Endothelial cell of umbilical vein (primary cell): ENCODE measurements at regions not wholly inside any gene's neighbourhood (a gene's known extent, or its start where the extent isn't known, plus 50 kb on each side); places are given as distances from the start of the nearest gene placed in this dataset.
"Not testable (repeated sequence)": the region's sequence is repeated elsewhere in the genome, so short reads cannot be mapped to it uniquely, and the experiment has no call there.

Experiments
- BruUV-seq: library from RNA; stranded (reverse); fragments of 400-500 nt; replicated peaks from 2 replicates; lab custom pipeline; 2021; lab: Mats Ljungman, UMichigan
- CTCF ChIA-PET: fragments of 300-600, 350-600 bp; sonication (Branson Sonifier 250); formaldehyde crosslinking; loops from one replicate; lab custom pipeline; 2021; ENCODE audit warnings: antibody characterized with exemption, inconsistent platforms; lab: Charles Lee
- POLR2A ChIA-PET: fragments of 300-600, 350-600 bp; sonication (Branson Sonifier 250); formaldehyde crosslinking; loops from one replicate; lab custom pipeline; 2021; ENCODE audit warnings: antibody characterized with exemption, inconsistent platforms; lab: Charles Lee
- DNase-seq: peaks from one replicate; pipeline ENCODE4 v3.0.0-alpha.2; 2011; ENCODE audit warnings: low read depth, low spot score
- FAIRE-seq: peaks from 2 replicates; lab custom pipeline; 2011; peaks lifted over from hg19 to GRCh38; lab: Jason Lieb, UNC
- H2AFZ ChIP-seq: 2 replicates; pipeline ENCODE4 v1.6.0; 2012; ENCODE audit warnings: low read depth, low read length, control low read depth, inconsistent platforms
- H3K27ac ChIP-seq: 2 replicates; pipeline ENCODE4 v1.5.1; 2011; ENCODE audit warnings: low read depth, mild to moderate bottlenecking, control low read depth, low read length, moderate library complexity; ENCODE audit not compliant: insufficient read depth
- H3K27me3 ChIP-seq, 2 experiments: 2 replicates each; pipeline versions ENCODE4 v1.6.0 to v1.6.1; 2011; ENCODE audit warnings: low read length in 2 of 2, mixed read lengths in 1 of 2; ENCODE audit not compliant: control insufficient read depth in 2 of 2, insufficient read depth in 2 of 2
- H3K36me3 ChIP-seq, 2 experiments: 2 replicates in 1 of 2; 3 replicates in 1 of 2; pipeline ENCODE4 v1.5.1; 2011; ENCODE audit warnings: low read length in 2 of 2, mild to moderate bottlenecking in 1 of 2, moderate library complexity in 1 of 2; ENCODE audit not compliant: control insufficient read depth in 2 of 2, insufficient read depth in 2 of 2; ENCODE audit errors: extremely low read depth in 1 of 2
- H3K4me1 ChIP-seq: 3 replicates; pipeline ENCODE4 v1.5.1; 2011; ENCODE audit warnings: mild to moderate bottlenecking, low read length; ENCODE audit not compliant: control insufficient read depth, insufficient read depth; ENCODE audit errors: extremely low read depth
- H3K4me2 ChIP-seq: 2 replicates; pipeline ENCODE4 v1.6.1; 2011; ENCODE audit warnings: low read length, control low read depth, mixed read lengths; ENCODE audit not compliant: insufficient read depth
- H3K4me3 ChIP-seq, 3 experiments: fragments of 200-600 bp in 1 of 3; sonication (generic), shearing (Covaris generic) in 1 of 3; replicated peaks in 1 of 3; 2 replicates each; pipeline ENCODE4 v1.5.1; 2011 to 2016; ENCODE audit warnings: control low read depth in 3 of 3, low read length in 3 of 3, mild to moderate bottlenecking in 2 of 3, inconsistent platforms in 1 of 3, low read depth in 1 of 3, moderate library complexity in 1 of 3; ENCODE audit not compliant: insufficient read depth in 1 of 3
- H3K79me2 ChIP-seq: 2 replicates; pipeline ENCODE4 v1.6.0; 2012; ENCODE audit warnings: low read length, inconsistent platforms; ENCODE audit not compliant: control insufficient read depth, insufficient read depth
- H3K9ac ChIP-seq: replicated peaks from 2 replicates; pipeline ENCODE3; 2011; ENCODE audit warnings: low read length, control low read depth; ENCODE audit not compliant: insufficient read depth; ENCODE audit errors: extremely low read depth
- H3K9me1 ChIP-seq: replicated peaks from 3 replicates; pipeline ENCODE4 v1.6.0; 2011; ENCODE audit warnings: mild to moderate bottlenecking, low read length; ENCODE audit not compliant: control insufficient read depth, insufficient read depth; ENCODE audit errors: extremely low read depth
- H3K9me3 ChIP-seq: replicated peaks from 2 replicates; pipeline ENCODE4 v1.5.1; 2012; ENCODE audit warnings: low read length, inconsistent platforms; ENCODE audit not compliant: control insufficient read depth, insufficient read depth
- H4K20me1 ChIP-seq: replicated peaks from 2 replicates; pipeline ENCODE3; 2011; ENCODE audit warnings: mild to moderate bottlenecking, low read length; ENCODE audit not compliant: control insufficient read depth, insufficient read depth; ENCODE audit errors: extremely low read depth
- dilution Hi-C: fragments of 300-500 bp; cut with MboI; formaldehyde crosslinking; loops from one replicate; pipeline ENCODE4 v1.15.0; 2019; ENCODE audit warnings: low sequenced_read_pairs; ENCODE audit not compliant: extremely low pct_ligation_motif_present
- intact Hi-C: fragments of 100-400 bp; cut with micrococcal nuclease; formaldehyde crosslinking; loops from one replicate; pipeline ENCODE4 v1.10.0; 2022

DNA sequence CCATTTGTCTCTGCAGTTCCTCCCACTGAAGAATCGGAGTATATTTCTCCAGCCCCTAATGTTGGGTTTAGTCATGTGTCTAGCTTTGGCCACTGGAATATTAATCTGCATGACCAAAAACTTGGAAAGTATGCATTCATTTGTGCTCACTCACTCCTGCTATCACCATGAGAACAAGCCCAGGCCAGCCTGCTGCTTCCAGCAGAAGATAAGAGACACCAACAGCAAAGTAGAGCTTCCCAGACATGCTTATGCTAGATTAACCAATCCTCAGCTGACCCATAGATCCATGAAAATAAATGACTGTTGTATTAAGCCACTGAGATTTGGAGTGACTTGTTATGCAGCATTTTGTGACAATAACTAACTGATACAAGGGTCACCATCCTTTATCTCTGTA, 108.8 kb downstream of the ART5 start:
- H3K36me3 ChIP-seq, H3K9me1 ChIP-seq, H3K79me2 ChIP-seq, FAIRE-seq, DNase-seq, H3K4me2 ChIP-seq, intact Hi-C loops, H3K9ac ChIP-seq, H2AFZ ChIP-seq, H3K9me3 ChIP-seq, H3K4me1 ChIP-seq, BruUV-seq, dilution Hi-C loops, POLR2A ChIA-PET, H3K4me3 ChIP-seq, H4K20me1 ChIP-seq, H3K27ac ChIP-seq, CTCF ChIA-PET, H3K27me3 ChIP-seq: not testable (repeated sequence)

DNA sequence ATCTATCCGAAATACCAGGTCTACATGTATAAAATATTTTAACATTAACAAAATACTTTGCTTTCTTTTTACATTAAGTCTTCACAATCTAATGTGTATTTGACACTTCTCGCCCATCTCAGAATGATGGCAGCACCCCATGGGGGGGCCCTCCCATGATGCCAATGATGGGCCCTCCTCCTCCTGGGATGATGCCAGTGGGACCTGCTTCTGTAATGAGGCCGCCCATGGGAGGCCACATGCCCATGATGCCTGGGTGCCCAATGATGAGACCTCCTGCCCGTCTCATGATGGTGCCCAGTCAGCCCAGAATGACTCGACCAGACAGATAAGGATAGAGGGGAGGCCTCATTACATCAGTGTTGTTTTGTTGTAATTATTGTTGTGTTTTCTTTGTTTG, 110.5 kb downstream of the ART5 start:
- intact Hi-C loops, H3K9ac ChIP-seq, H4K20me1 ChIP-seq, H3K79me2 ChIP-seq, CTCF ChIA-PET, H3K9me3 ChIP-seq, H3K9me1 ChIP-seq, H2AFZ ChIP-seq, H3K27ac ChIP-seq, DNase-seq, H3K4me2 ChIP-seq, H3K27me3 ChIP-seq, FAIRE-seq, H3K4me3 ChIP-seq, dilution Hi-C loops, H3K4me1 ChIP-seq, POLR2A ChIA-PET, H3K36me3 ChIP-seq, BruUV-seq: not testable (repeated sequence)

DNA sequence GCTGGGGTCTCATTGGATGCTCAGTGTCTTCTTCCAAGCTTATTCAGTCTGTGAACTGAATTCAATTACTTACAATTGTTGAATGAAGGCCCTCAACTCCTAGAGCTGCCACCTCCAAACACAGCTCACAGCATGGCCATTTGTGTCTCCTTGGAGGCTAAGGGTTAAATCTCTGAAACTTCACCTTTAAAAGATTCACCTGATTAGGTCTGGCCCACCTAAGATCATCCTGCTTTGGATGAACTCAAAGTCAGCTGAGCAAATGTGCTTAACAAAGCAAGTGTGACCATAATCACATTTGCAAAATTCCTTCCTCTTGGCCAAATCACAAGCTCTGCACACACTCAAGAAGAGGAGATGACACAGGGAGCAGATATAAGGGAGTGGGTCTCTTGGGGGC, 118.2 kb downstream of the ART5 start:
- intact Hi-C loops, CTCF ChIA-PET, H4K20me1 ChIP-seq, H3K4me1 ChIP-seq, H3K4me3 ChIP-seq, H3K27me3 ChIP-seq, dilution Hi-C loops, H3K79me2 ChIP-seq, H2AFZ ChIP-seq, H3K9me1 ChIP-seq, H3K9me3 ChIP-seq, H3K36me3 ChIP-seq, POLR2A ChIA-PET, FAIRE-seq, H3K27ac ChIP-seq, H3K4me2 ChIP-seq, DNase-seq, BruUV-seq, H3K9ac ChIP-seq: not testable (repeated sequence)

DNA sequence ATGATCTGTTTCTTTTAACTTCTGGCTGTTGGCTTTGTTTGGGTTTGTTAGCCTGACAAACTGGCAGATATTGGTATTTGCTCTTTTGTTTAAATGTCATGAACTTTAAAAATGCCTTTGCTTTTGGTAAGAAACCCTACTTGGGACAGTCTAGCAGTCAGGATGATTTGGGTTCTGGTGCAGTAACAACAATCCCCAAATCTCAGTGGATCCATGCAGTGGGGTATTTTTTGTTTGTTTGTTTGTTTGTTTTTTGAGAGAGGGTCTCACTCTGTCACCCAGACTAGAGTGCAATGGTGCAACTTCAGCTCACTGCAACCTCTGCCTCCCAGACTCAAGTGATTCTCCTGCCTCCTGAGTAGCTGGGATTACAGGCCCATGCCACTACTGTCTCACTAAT, 120.9 kb downstream of the ART5 start:
- intact Hi-C loops, FAIRE-seq, H3K27ac ChIP-seq, dilution Hi-C loops, H4K20me1 ChIP-seq, H3K9ac ChIP-seq, H2AFZ ChIP-seq, H3K4me2 ChIP-seq, POLR2A ChIA-PET, CTCF ChIA-PET, H3K9me3 ChIP-seq, BruUV-seq, DNase-seq, H3K36me3 ChIP-seq, H3K79me2 ChIP-seq, H3K9me1 ChIP-seq, H3K27me3 ChIP-seq, H3K4me1 ChIP-seq, H3K4me3 ChIP-seq: not testable (repeated sequence)
